Neural cell (in vitro differentiated cells): ENCODE measurements at regions not wholly inside any gene's neighbourhood (a gene's known extent, or its start where the extent isn't known, plus 50 kb on each side); places are given as distances from the start of the nearest gene placed in this dataset.

Experiments used
- EP300 ChIP-seq: fragments of 450-650 bp; conservative IDR thresholded peaks from 2 replicates; pipeline ENCODE4 v1.6.1; 2014; ENCODE audit warnings: antibody characterized with exemption, mild to moderate bottlenecking, moderate library complexity; ENCODE audit not compliant: poor library complexity, severe bottlenecking
- EZH2 ChIP-seq: fragments of 200-600, 300-800 bp; shearing (Covaris generic), sonication (generic); IDR thresholded peaks from 2 replicates; pipeline ENCODE4 v1.6.1; 2014; ENCODE audit warnings: antibody characterized with exemption, low read length, borderline replicate concordance, mild to moderate bottlenecking; ENCODE audit not compliant: insufficient read depth, poor library complexity, severe bottlenecking
- MXI1 ChIP-seq: fragments of 450-650 bp; conservative IDR thresholded peaks from 2 replicates; pipeline ENCODE4 v1.6.1; 2014; ENCODE audit warnings: antibody characterized with exemption, mild to moderate bottlenecking; ENCODE audit not compliant: poor library complexity, severe bottlenecking
- POLR2AphosphoS5 ChIP-seq: IDR thresholded peaks from 2 replicates; pipeline ENCODE4 v1.6.1; 2012
- SMC3 ChIP-seq: fragments of 450-650 bp; conservative IDR thresholded peaks from 2 replicates; pipeline ENCODE4 v1.6.1; 2014; ENCODE audit warnings: antibody characterized with exemption, mild to moderate bottlenecking, moderate library complexity; ENCODE audit not compliant: poor library complexity
- TAF1 ChIP-seq: IDR thresholded peaks from 2 replicates; pipeline ENCODE4 v1.6.1; 2012; ENCODE audit warnings: low read depth
- TF ChIP-seq, protein P1 (sequence below): fragments of 450-650 bp; IDR thresholded peaks from 2 replicates; pipeline ENCODE4 v1.5.1; 2014; ENCODE audit warnings: antibody characterized with exemption, mild to moderate bottlenecking, moderate library complexity; ENCODE audit not compliant: poor library complexity, severe bottlenecking
- TF ChIP-seq, protein P2 (sequence below): IDR thresholded peaks from 2 replicates; pipeline ENCODE4 v1.6.1; 2012; ENCODE audit warnings: borderline replicate concordance

- TF ChIP-seq, protein P1, sequence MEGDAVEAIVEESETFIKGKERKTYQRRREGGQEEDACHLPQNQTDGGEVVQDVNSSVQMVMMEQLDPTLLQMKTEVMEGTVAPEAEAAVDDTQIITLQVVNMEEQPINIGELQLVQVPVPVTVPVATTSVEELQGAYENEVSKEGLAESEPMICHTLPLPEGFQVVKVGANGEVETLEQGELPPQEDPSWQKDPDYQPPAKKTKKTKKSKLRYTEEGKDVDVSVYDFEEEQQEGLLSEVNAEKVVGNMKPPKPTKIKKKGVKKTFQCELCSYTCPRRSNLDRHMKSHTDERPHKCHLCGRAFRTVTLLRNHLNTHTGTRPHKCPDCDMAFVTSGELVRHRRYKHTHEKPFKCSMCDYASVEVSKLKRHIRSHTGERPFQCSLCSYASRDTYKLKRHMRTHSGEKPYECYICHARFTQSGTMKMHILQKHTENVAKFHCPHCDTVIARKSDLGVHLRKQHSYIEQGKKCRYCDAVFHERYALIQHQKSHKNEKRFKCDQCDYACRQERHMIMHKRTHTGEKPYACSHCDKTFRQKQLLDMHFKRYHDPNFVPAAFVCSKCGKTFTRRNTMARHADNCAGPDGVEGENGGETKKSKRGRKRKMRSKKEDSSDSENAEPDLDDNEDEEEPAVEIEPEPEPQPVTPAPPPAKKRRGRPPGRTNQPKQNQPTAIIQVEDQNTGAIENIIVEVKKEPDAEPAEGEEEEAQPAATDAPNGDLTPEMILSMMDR: no peak
- TF ChIP-seq POLR2AphosphoS5 (no peak), MXI1 (no peak), EP300 (no peak), SMC3 (no peak), EZH2 (no peak), TAF1 (no peak)
- TF ChIP-seq, protein P2, sequence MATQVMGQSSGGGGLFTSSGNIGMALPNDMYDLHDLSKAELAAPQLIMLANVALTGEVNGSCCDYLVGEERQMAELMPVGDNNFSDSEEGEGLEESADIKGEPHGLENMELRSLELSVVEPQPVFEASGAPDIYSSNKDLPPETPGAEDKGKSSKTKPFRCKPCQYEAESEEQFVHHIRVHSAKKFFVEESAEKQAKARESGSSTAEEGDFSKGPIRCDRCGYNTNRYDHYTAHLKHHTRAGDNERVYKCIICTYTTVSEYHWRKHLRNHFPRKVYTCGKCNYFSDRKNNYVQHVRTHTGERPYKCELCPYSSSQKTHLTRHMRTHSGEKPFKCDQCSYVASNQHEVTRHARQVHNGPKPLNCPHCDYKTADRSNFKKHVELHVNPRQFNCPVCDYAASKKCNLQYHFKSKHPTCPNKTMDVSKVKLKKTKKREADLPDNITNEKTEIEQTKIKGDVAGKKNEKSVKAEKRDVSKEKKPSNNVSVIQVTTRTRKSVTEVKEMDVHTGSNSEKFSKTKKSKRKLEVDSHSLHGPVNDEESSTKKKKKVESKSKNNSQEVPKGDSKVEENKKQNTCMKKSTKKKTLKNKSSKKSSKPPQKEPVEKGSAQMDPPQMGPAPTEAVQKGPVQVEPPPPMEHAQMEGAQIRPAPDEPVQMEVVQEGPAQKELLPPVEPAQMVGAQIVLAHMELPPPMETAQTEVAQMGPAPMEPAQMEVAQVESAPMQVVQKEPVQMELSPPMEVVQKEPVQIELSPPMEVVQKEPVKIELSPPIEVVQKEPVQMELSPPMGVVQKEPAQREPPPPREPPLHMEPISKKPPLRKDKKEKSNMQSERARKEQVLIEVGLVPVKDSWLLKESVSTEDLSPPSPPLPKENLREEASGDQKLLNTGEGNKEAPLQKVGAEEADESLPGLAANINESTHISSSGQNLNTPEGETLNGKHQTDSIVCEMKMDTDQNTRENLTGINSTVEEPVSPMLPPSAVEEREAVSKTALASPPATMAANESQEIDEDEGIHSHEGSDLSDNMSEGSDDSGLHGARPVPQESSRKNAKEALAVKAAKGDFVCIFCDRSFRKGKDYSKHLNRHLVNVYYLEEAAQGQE: no peak
Measured at GRCh38 chr5:107243220-107243579, 427.5 kb downstream of the EFNA5 start.
